ENCODE measurements at regions not wholly inside any gene's neighbourhood (a gene's known extent, or its start where the extent isn't known, plus 50 kb on each side); places are given as distances from the start of the nearest gene placed in this dataset.

DNA sequence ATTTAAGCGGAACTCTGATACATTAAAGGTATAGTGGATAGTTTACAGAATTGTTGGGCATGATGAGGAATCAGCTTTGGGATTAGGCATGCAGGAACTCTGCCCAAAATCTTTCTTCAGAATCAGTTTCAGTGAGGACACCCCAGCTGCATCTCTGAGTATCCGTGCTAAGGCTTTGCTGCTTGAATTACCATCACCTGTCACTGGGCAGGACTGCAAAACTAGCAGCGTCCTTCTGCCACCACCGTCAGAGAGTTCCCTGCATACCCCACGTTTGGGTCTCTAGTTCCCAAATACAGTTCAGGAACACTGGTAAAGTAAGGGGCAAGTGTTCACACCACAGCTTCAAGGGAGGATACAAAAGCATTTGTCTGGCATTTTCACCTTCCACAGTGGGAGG, 164.6 kb upstream of the ARHGEF26 start:
- no peak for ATAC-seq (ENCODE audit: insufficient read depth, low read depth)
- Histone ChIP-seq H2AFZ (ENCODE audit: low read depth, low read length) (no peak overlapping the region), H3K9ac (ENCODE audit: low read depth, low read length) (no peak overlapping the region), H3K4me3 (ENCODE audit: low read depth in 1 of 2, low read length in 2 of 2) (no peak overlapping the region), H3K27me3 (ENCODE audit: insufficient read depth, low read length, poor library complexity) (no peaks in the 10 kb centered on the region), H3K4me2 (ENCODE audit: insufficient read depth, low read length) (no peak overlapping the region), H3K9me3 (ENCODE audit: insufficient read depth, low read length, severe bottlenecking) (no peaks in the 10 kb centered on the region), H3K36me3 (ENCODE audit: insufficient read depth, low read length) (no peaks in the 10 kb centered on the region), H3K79me2 (ENCODE audit: insufficient read depth, low read length) (no peaks in the 10 kb centered on the region), H3K27ac (ENCODE audit: low read length) (no peak overlapping the region), H3K4me1 (ENCODE audit: insufficient read depth, low read length) (no peaks in the 10 kb centered on the region), H4K20me1 (ENCODE audit: insufficient read depth, low read length) (no peaks in the 10 kb centered on the region)
- TF ChIP-seq, protein P1, sequence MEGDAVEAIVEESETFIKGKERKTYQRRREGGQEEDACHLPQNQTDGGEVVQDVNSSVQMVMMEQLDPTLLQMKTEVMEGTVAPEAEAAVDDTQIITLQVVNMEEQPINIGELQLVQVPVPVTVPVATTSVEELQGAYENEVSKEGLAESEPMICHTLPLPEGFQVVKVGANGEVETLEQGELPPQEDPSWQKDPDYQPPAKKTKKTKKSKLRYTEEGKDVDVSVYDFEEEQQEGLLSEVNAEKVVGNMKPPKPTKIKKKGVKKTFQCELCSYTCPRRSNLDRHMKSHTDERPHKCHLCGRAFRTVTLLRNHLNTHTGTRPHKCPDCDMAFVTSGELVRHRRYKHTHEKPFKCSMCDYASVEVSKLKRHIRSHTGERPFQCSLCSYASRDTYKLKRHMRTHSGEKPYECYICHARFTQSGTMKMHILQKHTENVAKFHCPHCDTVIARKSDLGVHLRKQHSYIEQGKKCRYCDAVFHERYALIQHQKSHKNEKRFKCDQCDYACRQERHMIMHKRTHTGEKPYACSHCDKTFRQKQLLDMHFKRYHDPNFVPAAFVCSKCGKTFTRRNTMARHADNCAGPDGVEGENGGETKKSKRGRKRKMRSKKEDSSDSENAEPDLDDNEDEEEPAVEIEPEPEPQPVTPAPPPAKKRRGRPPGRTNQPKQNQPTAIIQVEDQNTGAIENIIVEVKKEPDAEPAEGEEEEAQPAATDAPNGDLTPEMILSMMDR (IDR thresholded peaks at IDR 0.05; ENCODE audit: borderline replicate concordance, extremely low read depth, low read length, poor library complexity, severe bottlenecking) = no peak
- TF ChIP-seq EZH2 (IDR thresholded peaks at IDR 0.05; ENCODE audit: borderline replicate concordance, low read depth, low read length, severe bottlenecking) = no peak
- DNase-seq = no peak

DNA sequence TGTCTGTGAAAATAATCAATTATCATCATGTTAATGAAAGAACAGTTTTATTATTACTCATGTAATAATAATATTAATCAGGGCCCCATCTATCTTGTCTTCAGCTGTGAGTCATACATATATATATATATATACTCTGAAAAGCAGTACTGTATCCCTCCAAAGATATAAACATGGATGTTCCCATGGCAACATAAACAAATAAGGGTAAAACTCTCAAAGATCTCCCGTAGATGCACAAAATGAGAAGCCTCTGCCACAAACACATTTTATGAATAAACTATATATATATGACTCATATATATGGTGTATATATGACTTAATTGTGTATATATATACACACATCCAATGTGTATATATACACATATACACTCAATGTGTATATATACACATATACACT, 163.8 kb upstream of the ARHGEF26 start:
- no peaks in the 10 kb centered on the region for H4K20me1 ChIP-seq (ENCODE audit: insufficient read depth, low read length)
- no peaks in the 10 kb centered on the region for H3K36me3 ChIP-seq (ENCODE audit: insufficient read depth, low read length)
- no peaks in the 10 kb centered on the region for H3K27me3 ChIP-seq (ENCODE audit: insufficient read depth, low read length, poor library complexity)
- no peak overlapping the region for H3K4me3 ChIP-seq (ENCODE audit: low read depth in 1 of 2, low read length in 2 of 2)
- H3K4me2 ChIP-seq (ENCODE audit: insufficient read depth, low read length) = no peak overlapping the region
- H3K27ac ChIP-seq (ENCODE audit: low read length) = no peak overlapping the region
- H3K79me2 ChIP-seq (ENCODE audit: insufficient read depth, low read length) = no peaks in the 10 kb centered on the region
- no peak for DNase-seq
- no peaks in the 10 kb centered on the region for H3K9me3 ChIP-seq (ENCODE audit: insufficient read depth, low read length, severe bottlenecking)
- H3K9ac ChIP-seq (ENCODE audit: low read depth, low read length) = no peak overlapping the region
- TF ChIP-seq EZH2 (IDR thresholded peaks at IDR 0.05; ENCODE audit: borderline replicate concordance, low read depth, low read length, severe bottlenecking) = no peak
- TF ChIP-seq, protein P1 (IDR thresholded peaks at IDR 0.05; ENCODE audit: borderline replicate concordance, extremely low read depth, low read length, poor library complexity, severe bottlenecking) = no peak
- no peaks in the 10 kb centered on the region for H3K4me1 ChIP-seq (ENCODE audit: insufficient read depth, low read length)
- H2AFZ ChIP-seq (ENCODE audit: low read depth, low read length) = no peak overlapping the region
- no peak for ATAC-seq (ENCODE audit: insufficient read depth, low read depth)

DNA sequence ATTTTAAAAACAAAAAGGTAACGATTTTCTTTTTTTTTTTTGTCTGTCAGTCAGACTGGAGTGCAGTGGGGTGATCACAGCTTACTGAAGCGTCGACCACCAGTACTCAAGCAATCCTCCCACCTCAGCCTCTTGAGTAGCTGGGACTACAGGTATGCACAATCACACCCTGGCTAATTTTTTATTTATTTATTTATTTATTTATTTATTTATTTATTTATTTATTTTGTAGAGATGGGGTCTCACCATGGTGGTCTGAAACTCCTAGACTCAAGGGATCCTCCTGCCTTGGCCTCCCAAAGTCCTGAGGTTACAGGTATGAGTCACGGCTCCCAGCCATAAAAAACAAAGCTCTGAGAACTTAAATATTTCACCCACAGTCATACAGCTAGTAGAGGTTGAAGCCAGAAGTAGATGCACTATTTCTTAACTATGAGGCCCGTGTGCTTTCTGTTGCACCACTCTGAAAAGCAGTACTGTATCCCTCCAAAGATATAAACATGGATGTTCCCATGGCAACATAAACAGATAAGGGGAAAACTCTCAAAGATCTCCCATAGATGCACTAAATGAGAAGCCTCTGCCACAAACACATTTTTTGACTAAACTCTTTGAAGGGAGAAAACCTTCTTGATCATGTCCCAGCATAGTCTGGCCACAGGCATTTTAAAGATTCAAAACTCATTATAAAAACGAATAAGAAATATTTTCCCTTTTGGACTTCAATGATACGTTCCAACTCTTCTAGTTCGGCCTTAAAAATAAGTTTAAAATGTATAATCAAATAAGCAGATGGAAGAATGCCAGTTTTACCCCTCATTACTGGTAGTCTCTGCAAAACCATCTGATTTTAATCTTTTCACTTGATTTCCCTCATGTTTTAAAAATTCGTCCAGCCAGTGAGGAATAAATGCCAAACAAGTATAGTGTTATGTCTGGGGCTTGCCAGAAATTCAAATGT, 162.3 kb upstream of the ARHGEF26 start:
- TF ChIP-seq, protein P1 (IDR thresholded peaks at IDR 0.05; ENCODE audit: borderline replicate concordance, extremely low read depth, low read length, poor library complexity, severe bottlenecking) = no peak
- TF ChIP-seq EZH2 (IDR thresholded peaks at IDR 0.05; ENCODE audit: borderline replicate concordance, low read depth, low read length, severe bottlenecking) = no peak
- Histone ChIP-seq H3K79me2 (ENCODE audit: insufficient read depth, low read length) (no peaks in the 10 kb centered on the region), H3K27me3 (ENCODE audit: insufficient read depth, low read length, poor library complexity) (no peaks in the 10 kb centered on the region), H3K36me3 (ENCODE audit: insufficient read depth, low read length) (no peaks in the 10 kb centered on the region), H3K9me3 (ENCODE audit: insufficient read depth, low read length, severe bottlenecking) (no peaks in the 10 kb centered on the region), H3K27ac (ENCODE audit: low read length) (no peak overlapping the region), H3K4me3 (ENCODE audit: low read depth in 1 of 2, low read length in 2 of 2) (no peak overlapping the region), H4K20me1 (ENCODE audit: insufficient read depth, low read length) (no peaks in the 10 kb centered on the region), H3K9ac (ENCODE audit: low read depth, low read length) (no peak overlapping the region), H3K4me2 (ENCODE audit: insufficient read depth, low read length) (no peak overlapping the region), H3K4me1 (ENCODE audit: insufficient read depth, low read length) (no peaks in the 10 kb centered on the region), H2AFZ (ENCODE audit: low read depth, low read length) (no peak overlapping the region)
- ATAC-seq (ENCODE audit: insufficient read depth, low read depth) = no peak
- no peak for DNase-seq
